HG03159 (cell line): ENCODE measurements at regions not wholly inside any gene's neighbourhood (a gene's known extent, or its start where the extent isn't known, plus 50 kb on each side); places are given as distances from the start of the nearest gene placed in this dataset.
"Not testable (repeated sequence)": the region's sequence is repeated elsewhere in the genome, so short reads cannot be mapped to it uniquely, and the experiment has no call there.

Experiments used
- ATAC-seq: cut with Tn5 transposase; IDR thresholded peaks from one replicate; pipeline ENCODE4 v1.9.1; 2021; ENCODE audit warnings: mild to moderate bottlenecking, moderate library complexity; ENCODE audit not compliant: unreplicated experiment

DNA sequence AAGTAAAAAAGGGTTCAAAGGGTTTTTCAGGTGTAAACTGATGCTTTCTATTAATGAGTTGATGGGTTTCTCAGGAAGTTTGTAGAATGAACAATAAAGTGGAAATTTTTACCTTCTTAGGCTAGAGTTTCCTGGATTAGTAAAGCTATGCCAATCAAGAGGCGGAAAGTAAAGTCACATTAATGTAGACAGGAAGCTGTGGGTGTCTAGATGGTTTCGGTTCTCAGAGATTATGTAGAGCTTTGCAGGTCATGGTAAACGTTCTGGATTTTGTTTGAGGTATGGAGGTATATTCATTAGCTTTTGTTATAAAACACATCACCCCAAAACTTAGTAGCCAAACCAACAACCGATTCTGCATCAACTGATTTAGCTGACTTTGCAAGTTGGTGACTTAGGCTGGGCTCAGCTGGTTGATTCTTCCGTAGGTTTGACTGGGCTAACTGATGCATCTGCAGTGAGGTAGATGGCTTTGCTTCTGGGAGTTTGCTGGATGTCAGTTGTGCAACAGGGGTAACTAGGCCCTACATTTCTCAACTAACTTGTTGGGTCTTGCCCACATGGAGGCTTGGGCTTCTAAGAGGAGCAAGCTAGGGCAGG, 273.8 kb downstream of the MSX2 start:
- ATAC-seq = no peak

DNA sequence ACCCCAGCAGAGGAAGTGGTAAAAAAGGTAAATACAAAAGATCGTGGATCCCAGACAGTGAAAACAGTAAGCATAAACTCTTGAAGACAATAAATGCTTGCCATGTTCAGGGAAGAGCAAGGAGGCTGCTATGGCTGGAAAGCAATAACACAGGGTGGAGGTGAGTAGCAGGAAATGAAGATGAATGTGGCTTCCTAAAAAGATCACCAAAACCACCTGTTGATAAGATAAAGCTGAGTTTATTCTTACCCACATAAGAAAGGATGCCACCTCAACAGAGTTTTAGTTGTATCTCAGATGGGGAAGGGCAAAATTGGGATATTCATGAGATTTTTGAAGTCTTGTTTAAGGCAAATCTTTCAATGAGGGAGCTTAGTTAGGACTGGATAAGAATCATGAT, 273.3 kb downstream of the MSX2 start:
- no peak for ATAC-seq

DNA sequence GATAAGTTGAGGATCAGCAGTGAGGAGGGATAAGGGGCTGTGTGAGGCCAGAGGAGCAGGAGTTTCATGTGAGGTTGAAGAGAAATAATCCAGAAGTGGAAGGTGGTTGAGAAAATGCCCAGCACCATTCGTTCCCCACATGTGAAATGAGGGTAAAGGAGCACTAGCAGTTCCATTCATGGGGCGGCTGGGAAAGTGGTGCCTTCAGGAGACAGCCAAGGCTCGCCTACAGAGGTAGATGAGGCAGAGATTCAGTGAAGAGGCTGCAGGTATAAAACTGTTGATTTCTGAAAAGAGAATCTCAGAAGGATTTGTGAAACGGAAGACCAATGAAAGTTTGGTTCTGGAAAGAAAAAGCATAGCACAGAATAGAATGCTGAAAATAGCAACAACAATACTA, 272.6 kb downstream of the MSX2 start:
- no peak for ATAC-seq

DNA sequence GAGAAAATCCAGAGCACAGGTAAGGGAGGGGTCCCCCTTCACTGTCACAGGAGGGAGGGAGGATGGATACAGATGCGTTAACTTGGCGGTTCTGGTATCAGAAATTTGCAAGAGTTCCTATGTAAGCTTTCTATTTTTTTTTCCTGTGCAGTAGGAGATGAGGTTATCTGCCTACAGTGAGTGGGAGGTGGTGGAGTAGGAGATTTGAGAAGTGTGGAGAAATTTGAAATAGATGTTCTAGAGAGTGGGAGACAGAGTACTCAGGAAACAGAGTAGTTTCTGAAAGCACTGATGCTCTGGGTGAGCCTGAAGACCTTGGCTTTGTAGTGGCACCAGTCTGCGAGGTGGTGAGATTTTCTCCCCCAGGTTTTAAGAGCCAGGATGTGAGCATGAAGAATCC, 271.4 kb downstream of the MSX2 start:
- no peak for ATAC-seq

DNA sequence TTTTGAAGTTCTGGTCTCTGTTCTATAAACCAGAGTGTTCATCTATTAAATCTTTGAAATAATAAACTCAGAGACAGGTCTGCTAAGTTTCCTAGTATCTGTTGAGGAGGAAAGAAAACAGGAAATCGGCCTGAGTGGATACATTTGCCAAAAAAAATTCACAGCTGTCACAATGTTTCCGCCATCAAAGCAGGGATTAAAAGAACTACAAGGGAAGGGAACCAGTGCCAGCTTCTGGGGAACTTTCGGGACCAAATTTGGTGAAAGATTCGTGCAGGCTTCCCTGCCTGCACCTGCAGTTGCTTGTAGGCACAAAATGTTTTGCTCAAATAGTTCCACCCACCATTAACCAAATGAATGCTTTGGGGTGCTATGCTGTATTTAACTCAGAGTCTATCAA, 267.5 kb downstream of the MSX2 start:
- ATAC-seq = no peak

DNA sequence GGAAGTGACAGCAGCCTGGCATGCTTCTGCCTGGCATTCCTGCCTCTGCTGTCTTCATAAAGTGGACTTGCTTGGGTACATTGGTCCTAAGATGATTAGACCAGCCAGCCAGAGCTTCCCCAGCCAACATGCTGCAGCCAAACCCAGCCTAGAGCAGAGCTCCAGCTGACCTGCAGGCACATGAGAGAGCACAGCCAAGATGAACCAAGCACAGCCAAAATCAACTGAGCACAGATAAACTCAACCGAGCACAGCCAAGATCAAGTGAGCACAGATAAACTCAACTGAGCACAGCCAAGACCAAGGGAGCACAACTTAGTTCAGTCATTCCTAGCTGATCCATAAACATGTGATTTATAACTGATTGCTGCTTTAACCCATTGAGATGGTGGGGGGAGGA, 266.5 kb downstream of the MSX2 start:
- ATAC-seq = no peak

DNA sequence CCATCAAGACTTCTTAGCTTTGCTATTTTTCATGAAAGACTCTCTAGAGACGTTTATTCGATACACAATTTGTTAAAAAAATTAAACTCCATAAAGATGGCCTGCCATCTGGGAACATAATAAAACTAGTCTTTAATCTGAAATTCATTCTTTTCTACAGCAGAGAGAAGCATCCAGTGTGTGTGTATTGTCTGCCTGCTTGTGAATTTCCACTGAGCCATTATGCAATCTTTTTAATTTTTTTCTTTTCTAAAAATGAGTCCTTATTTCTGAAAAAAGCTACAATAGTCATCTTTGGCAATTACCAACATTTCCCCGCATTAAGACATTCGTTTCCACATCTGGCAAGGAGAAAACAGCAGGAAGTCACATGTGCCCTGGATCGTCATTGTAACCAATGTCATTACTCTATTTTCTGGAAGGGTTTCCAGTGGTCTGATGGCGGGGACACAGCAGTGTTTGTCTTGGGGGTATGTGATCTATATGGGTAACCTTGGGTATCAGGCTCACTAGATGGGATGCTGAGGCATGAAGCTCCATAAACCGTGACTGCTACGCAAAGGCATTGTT, 263.1 kb downstream of the MSX2 start:
- no peak for ATAC-seq

DNA sequence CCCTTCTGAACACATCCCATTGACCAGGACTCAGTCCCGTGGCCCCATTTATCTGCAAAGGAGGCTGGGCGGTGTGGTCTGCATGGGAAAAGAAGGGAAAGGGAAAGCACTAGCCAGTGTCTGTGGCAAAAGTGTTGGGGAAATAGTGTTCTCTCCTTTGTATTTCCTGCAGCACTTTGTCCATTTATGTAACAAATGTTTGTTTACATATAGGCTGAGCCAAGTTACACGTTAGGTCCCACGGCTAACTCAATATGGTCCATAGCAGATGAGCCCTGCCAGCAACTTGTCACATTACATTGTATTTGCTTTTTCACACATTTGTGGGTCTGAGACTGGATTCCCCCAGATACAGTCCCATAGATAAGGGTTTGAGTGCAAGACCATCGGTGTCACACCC, 260.5 kb downstream of the MSX2 start:
- ATAC-seq = no peak

DNA sequence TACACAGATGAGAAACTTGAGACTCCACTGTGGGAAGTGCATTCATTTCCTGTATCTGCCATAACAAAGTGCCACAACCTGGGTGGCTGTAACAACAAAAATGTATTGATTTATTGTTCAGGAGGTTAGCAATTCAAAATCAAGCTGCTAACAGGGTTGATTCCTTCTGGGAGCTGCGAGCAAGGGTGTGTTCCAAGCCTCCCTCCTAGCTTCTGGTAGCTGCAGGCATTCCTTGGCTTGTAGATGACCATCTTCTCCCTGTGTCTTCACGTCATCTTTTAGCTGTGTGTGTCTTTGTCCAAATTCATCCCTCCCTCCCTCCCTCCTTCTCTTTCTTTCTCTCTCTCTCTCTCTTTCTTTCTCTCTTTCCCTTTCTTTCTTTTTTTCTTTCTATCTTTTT, 258.1 kb downstream of the MSX2 start:
- no peak for ATAC-seq

DNA sequence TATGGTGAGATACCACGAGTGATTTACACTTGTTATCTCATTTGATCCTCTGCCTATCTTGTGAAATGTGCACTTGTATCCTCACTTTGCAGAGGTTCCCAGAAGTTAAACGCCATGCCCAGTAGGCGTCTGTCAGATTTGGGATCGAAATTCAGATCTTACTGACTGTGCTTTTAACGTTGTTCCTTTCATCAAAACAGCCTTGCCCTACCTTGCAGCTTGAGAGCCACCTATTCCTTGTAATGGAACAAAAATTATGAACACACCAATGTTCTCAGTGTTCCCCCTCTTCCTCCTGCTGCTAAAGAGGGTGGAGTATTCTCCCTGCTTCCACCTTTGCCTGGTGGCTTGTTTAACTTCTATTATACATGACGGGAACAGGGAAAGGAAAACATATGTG, 257.0 kb downstream of the MSX2 start:
- no peak for ATAC-seq

DNA sequence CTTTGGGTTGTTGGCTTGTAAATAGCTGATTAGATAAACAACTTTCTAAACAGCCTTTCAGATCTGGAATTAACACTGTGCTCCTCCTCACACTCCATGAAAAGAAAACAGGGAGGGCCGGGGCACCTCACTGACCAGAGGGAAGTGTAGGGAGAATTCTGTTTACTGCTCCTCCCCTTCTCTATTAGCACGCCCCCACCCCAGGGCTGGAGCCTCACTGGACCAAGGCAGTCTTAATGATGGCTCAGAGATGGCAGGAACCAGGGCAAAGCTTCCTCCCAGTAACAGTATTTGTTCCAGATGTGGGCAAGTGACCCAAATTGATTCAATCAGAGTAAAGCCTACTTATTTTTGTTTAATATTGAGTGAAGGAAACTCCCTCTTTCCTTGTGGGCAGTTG, 256.6 kb downstream of the MSX2 start:
- ATAC-seq = no peak

DNA sequence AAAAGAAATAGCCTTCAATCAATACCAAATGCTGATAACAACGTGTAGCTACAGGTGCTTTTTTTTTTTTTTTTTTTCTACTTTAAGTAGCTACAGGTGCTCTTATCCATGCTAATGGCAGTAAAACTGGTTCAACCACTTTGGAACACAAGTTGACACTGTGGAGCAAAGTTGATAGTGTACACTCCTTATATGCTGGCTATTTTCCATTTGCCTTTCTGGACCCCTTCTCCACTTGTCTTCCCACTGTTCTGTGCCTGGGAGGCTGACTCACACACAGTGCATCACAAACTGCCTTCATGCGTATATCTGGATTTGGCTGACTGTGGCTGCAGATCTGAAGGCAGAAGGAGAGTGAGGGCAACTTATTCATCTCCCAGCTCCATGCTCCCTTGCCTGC, 247.9 kb downstream of the MSX2 start:
- no peak for ATAC-seq

DNA sequence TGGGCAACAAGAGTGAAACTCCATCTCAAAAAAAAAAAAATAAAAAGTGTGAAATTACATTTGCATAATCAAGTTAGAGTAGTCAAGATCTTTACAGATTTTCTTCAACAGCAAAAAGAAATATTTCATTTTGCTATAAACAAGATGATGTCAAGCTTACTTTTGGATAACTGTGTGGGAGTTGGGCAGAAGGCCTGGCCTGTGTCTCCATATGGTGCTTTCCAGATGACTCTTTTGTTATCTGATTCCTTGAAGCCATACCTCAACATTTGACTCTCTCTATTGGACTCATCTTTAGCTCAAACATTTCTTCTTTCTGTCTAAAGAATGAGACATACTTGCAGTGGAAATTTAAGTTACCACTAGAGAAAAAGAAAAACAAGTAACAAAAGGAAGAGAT, 246.8 kb downstream of the MSX2 start:
- ATAC-seq = no peak

DNA sequence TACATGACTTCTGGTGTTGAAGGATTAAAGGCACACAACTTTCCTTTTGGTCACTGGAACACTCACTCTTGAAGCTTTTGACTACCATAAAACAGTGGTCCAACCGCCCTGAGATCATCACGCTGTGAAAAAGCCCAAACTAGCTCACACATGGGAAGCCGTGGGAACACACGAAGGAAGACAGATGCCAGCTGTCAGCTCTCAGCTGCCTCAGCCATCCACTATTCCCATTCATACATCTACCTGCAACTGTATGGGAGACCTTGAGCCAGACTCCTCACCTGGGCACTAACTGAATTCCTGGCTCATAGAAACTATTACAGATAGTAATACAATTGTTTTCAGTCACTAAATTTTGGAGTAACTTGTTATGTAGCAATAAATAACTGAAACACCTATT, 246.1 kb downstream of the MSX2 start:
- no peak for ATAC-seq

DNA sequence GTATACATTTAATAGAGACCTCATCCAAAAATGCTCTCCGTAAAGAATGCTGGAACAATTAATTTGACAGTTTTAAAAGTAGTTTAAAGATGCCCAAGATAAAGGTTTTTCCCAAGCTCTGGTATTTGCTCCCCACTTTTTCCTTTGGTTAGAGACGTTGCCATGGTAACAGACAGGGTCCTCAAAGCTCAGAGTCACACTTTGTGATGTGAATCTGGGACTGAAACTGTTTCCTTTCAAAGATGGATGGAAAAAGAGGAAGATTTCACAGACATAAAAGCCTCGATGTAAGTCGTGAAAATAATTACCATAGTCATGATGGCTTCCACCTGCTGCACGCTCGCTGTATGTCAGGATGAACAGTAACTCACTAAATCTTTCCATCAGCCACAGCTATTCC, 229.5 kb downstream of the MSX2 start:
- no peak for ATAC-seq

DNA sequence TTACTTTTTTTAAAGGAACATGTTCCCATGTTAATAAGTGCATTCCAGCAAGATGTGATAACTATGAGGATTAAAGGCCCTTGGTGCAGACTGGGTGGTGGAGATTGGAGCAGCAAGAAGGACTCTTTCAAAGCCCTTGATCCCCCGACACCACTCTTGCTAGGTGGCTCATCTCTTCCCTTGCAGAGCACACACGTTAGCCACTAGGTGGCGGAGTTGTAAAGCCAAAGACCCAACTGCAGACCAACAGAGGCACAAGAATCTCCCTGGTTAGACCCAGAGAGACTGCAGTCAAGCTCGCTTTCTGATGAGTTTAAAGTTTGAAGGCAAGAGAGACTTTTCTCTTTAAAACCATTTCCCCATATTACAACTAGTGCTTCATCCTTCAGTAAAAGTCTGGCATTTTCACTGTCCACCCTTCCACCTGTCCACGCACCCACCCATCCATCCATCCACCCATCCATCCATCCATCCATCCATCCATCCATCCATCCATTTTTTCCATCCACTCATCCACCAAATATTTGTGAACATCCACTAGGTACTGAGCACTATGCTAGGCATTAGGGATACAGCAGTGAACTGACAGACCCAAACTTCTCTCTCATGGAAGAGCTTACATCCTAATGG, 226.9 kb downstream of the MSX2 start:
- peak; percentile 91 for ATAC-seq

DNA sequence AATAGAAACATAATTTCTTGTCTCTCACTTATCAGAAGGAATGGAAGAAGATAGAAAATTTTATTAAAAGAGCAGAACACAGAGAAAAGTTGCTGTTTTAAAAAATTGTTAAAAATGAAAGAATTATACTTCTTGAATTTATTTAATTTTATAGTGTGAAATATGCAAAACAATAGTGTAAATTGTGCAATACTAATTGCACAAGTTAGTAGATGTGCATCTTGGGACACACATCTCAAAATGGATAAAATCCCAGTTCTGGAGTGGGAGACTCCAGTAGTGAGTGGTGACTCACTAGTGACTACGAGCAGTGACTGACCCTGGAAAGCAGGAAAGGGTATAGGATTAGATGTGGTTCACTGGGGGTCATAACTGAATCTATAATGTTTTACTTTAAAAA, 223.2 kb downstream of the MSX2 start:
- no peak for ATAC-seq

DNA sequence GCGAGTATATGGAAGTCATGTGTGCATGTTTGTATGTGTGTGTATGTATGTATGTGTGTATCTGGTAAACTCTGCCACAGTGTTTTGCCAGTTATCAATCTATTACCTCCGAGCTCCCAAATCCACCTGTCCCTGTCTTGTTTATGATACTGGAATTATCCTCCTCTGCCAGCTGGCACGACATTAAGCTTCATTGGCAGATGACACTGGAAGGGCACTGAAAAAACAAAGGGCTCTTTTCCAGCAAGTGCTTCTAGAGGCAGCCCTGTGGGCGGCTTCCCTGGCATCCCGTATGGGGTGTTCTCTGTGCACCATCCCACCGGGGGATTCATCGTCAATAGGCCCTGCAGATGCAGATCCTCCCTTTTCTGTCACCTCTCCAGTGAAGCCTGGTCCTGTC, 221.5 kb downstream of the MSX2 start:
- ATAC-seq = no peak

DNA sequence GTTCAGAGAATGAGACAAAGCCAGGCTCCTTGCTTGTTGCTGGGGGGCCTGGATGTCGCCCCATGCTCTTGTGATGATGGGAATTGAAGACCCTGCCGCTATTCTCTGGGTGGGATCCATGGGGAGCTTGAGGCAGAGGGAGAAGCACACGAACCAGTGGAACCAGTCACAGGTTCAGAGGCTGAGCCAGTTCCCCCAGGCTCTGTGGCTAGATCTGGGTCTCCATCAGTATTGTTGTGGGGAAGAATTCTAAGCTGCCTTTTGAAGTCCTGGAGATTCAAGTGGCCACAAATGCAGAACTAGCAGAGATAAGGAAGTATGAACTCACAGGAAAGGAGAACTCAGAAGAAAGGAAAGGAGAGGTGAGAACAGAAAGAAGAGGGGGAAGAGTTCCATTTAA, 219.4 kb downstream of the MSX2 start:
- ATAC-seq = no peak

DNA sequence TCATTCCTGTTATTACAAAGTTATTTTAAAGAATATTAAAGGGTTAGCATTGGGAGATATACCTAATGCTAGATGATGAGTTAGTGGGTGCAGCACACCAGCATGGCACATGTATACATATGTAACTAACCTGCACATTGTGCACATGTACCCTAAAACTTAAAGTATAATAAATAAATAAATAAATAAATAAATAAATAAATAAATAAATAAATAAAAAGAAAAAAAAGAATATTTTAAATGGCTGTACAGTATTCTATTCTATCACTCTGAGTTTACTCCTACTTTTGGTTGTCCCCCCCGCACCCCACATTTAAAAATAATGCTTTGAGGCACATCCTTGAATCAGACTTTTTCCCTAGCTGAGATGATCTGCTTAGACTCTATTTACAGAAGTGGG, 218.6 kb downstream of the MSX2 start:
- not testable (repeated sequence) for ATAC-seq

DNA sequence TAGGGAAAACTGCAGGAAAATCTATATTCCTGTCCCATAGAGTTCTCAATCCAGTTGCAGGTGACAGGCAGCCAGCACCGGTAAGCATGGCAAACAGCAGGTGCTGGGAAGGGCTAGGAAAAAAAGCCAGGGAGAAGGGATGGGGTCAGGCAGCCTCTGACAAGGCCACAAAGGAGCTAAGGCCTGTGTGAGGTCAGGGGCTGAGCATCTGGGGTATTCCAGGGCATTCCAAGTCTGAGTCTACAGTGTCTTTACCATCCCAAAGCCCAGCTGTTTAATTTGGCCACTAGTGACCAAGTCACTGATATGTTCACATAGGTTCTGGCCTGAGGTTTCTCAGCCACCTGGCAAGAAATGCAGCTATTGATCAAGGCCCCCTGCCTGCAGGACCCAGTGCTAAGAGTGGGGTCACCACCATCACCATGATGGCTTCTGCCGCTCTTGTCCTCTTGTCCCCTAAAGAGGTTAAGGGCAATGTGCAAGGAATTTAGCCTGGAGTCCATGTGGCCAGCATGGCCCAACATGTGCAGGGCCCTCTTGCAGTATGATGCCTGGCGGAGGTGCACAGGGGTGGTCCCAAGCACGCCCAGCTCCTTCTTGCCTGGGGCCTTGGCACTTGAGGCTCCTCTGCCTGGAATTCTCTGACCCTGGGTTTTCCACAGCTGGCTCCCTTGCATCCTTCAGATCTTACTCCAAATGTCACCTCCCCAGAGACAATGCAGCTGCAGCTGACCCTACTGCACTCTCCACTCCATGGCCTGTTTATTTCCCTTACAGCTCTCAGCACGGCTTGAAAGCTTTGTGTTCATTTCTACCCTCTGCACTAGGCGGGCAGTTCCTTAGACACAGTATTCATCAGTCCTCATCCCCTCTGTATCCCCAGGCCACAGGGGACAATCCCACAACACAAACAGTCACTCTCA, 213.1 kb downstream of the MSX2 start:
- ATAC-seq = no peak
